Effector CD4-positive, alpha-beta T cell (primary cell): ENCODE measurements at regions not wholly inside any gene's neighbourhood (a gene's known extent, or its start where the extent isn't known, plus 50 kb on each side); places are given as distances from the start of the nearest gene placed in this dataset.
"Not testable (repeated sequence)": the region's sequence is repeated elsewhere in the genome, so short reads cannot be mapped to it uniquely, and the experiment has no call there.

ENCODE experiments used
- DNase-seq: peaks from one replicate; pipeline ENCODE4 v3.0.0-alpha.2; 2020

- no peak for DNase-seq
These were observed 220.4 kb upstream of the ZNF217 start for GRCh38 chr20:53814060-53814459.

GRCh38 chr20:53813636-53814035, 220.0 kb upstream of the ZNF217 start:
- no peak for DNase-seq

DNA sequence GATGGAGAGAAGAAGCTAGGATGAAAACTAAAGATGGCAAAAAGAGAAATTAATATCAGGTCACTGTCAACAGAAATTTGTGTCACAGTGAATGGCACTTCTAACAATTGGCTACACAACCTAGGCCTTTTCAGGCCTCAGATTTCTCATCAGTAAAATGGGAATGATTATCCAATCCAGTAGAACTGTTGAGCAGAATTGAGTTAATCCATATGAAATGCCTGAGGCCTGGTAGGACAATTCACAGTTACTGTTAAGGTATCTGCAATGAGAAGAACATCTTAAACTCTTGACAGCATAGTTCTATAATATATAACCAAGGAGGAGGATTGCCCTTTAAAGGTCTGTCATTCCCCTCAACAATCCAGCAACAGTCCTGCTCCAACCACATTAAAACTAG, 217.9 kb upstream of the ZNF217 start:
- no peak for DNase-seq

GRCh38 chr20:53810661-53811355, 217.2 kb upstream of the ZNF217 start:
- DNase-seq: no peak

DNA sequence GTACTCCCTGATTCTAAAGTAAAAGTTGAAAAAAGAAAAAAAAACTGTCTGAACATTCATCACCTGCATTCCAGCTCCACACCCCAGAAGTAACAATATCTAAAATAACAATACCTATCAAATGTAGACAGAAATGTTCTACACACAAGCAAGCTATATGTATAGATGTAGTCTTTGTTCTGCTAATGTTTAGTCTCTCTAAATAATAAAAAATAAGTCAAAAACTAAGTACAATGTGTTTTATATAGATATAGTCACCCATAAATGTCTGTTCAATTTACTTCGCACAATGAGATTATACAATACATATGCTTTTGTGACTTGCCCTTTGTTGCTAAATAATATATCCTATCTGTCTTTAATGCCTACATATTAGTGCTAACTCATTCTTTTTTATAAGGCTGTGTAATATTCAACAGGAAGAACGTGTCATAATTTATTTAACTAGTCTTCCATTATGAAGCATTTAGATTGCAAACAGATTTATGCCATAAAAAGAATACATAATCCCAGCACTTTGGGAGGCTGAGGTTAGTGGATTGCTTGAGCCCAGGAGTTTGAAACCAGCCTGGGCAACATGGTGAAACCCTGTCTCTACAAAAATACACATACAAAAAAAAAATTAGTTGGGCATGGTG, 216.2 kb upstream of the ZNF217 start:
- no peak for DNase-seq

- DNase-seq: no peak
These were observed 215.6 kb upstream of the ZNF217 start for GRCh38 chr20:53809217-53809616.

DNA sequence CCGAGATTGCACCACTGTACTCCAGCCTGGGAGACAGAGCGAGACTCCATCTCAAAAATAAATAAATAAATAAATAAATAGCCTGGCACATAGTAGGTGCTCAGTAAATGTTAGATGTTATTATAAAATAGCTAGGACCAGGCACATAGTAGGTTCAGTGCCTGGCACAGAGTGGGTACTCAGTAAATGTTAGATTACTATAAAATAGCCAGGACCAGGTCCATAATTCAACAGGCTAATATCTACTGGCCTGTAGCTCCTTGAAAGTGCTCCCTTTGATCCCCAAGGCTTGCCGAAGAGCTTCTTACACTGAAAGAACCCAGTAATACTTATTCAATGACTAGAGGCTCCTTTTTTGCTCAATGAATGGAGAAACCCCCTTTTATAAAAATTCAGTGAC, 215.1 kb upstream of the ZNF217 start:
- DNase-seq: no peak

GRCh38 chr20:53808302-53808701, 214.7 kb upstream of the ZNF217 start:
- DNase-seq: not testable (repeated sequence)

- no peak for DNase-seq
These were observed 213.2 kb upstream of the ZNF217 start for GRCh38 chr20:53806683-53807401.

- no peak for DNase-seq
These were observed 212.3 kb upstream of the ZNF217 start for GRCh38 chr20:53805895-53806384.

- no peak for DNase-seq
These were observed 211.6 kb upstream of the ZNF217 start for GRCh38 chr20:53804920-53805894.

GRCh38 chr20:53804308-53804707, 210.7 kb upstream of the ZNF217 start:
- not testable (repeated sequence) for DNase-seq

DNA sequence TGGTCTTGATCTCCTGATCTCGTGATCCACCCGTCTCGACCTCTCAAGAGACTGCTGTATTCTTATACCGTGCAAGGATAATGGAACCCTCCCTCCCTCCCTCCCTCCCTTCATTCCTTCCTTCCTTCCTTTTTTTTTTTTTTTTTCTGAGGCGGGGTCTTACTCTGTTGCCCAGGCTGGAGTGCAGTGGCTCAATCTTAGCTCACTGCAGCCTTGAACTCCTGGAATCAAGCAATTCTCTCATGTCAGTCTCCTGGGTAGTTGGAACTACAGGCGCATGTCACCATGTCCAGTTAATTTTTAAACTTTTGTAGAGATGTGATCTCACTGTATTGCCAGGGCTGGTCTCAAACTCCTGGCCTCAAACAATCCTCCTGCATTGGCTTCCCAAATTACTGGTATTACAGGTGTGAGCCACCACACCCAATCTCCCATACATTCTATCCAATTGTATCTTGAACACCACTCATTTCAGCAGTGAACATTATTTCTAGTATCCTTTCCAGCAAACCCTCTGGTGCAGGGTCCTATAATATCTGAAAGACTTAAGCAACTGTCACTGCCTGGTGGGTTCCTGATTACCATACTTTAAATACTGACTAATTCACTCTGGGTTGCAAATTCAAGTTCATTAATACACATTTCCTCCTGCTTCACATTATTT, 210.0 kb upstream of the ZNF217 start:
- DNase-seq: no peak

DNA sequence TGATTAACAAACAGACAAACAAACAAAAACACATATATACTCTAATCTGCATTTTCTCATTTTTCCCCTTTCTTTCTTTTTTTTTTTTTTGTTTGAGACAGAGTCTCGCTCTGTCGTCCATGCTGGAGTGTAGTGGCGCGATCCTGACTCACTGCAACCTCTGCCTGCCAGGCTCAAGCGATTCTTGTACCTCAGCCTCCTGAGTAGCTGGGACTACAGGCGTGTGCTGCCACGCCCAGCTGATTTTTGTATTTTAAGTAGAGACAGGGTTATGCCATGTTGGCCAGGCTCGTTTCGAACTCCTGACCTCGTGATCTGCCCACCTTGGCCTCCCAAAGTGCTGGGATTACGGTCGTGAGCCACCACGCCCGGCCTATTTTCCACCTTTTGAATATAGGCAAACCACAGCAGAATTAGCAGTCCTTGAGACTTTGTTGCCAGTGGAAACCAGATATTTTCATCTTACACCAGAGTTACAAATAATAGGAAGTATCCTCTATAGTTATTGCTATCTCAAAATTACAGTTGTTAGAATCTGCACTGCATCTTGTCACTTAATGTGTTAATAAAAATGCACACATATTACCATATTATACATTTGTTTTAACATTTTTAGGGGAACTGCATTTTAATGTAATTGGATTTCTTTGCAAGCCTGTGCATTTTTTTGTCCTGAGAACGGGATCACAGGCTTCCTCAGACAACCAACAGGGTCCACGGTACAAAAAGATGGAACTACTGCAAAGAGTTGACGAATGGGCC, 208.2 kb upstream of the ZNF217 start:
- DNase-seq: no peak

GRCh38 chr20:53800883-53801604, 207.4 kb upstream of the ZNF217 start:
- DNase-seq: no peak

DNA sequence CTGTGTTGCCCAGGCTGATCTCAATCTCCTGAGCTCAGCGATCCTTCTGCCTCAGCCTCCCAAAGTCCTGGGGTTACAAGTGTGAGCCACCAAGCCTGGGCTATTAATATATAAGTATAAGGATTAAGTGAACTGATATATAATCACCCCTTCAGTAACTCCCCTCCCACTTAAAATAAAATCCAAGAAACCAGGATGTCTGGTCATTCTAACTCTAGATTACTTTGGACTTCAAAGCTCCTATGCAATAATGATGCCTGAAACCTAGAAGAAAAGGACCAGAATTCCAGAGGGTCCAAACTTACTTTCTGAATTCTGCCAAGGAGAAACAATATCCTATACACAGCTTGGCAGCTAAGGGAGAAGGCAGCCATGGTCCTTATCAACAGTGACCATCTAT, 206.8 kb upstream of the ZNF217 start:
- DNase-seq: no peak

DNA sequence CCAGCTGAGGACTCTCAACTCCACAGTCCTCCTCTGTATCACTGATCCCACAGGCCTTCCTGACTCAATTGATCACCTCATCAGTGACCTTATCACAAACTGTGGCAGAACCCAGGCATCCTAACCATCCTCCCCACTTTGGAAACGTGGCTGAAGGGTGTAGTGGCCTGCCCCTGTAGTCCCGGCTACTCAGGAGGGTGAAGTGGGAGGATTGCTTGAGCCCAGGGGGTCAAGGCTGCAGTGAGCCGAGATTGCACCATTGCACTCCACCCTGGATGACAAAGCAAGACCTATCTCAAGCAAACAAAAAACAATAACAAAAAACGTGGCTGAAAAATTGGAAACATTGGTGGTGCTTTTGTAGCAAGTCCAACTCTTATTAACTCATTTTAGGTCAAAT, 203.4 kb upstream of the ZNF217 start:
- no peak for DNase-seq

DNA sequence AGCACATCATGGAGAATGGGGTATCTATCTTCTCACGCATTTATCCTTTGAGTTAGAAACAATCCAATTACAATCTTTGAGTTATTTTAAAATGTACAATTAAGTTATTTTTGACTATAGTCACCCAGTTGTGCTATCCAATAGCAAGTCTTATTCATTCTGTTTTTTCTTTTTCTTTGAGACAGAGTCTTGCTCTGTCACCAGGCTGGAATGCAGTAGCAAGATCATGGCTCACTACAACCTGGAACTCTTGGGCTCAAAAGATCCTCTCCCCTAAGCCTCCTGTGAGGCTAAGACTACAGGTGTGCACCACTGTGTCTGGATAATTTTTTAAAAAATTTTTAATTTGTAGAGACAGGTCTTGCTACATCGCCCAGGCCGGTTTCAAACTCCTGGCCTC, 201.5 kb upstream of the ZNF217 start:
- no peak for DNase-seq

DNA sequence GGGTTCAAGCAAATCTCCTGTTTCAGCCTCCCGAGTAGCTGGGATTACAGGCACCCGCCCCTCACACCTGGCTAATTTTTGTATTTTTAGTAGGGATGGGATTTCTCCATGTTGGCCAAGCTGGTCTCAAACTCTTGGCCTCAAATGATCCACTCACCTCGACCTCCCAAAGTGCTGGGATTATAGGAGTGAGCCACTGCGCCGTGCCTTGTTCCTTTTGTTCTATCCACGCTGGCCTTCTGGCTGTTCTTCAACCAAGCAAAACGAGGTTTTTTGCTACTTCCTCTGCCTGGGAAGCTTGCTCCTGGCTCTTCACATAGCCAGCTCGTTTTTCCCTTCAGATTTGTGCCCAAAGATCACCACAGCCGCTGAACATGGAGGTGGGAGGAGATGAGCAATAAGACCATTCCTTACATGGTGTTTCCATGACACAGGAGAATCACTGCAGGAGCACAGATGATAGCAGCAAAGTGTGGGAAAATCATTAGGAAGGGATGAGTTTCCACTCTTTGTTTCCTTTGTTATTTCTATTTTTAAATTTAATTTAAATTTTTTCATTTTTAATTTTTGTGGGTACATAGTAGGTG, 201.0 kb upstream of the ZNF217 start:
- no peak for DNase-seq

GRCh38 chr20:53793783-53794383, 200.2 kb upstream of the ZNF217 start:
- no peak for DNase-seq
